ENCODE measurements at regions not wholly inside any gene's neighbourhood (a gene's known extent, or its start where the extent isn't known, plus 50 kb on each side); places are given as distances from the start of the nearest gene placed in this dataset.

- no peak for TF ChIP-seq CTCF (IDR thresholded peaks at IDR 0.05)
- TF ChIP-seq EZH2phosphoT487 (IDR thresholded peaks at IDR 0.05) = no peak
These were observed 55.2 kb upstream of the CACNA2D3 start for GRCh38 chr3:54067055-54067698.
